SK-N-MC (cell line): ENCODE measurements at regions not wholly inside any gene's neighbourhood (a gene's known extent, or its start where the extent isn't known, plus 50 kb on each side); places are given as distances from the start of the nearest gene placed in this dataset.

Source experiments
- DNase-seq: peaks from one replicate; pipeline ENCODE4 v3.0.0-alpha.2; 2011; ENCODE audit warnings: low read depth, low spot score
- H3K27ac ChIP-seq: fragments of 200-600 bp; sonication (generic); 2 replicates; pipeline ENCODE4 v1.5.1; 2016; ENCODE audit warnings: mixed run types
- H3K36me3 ChIP-seq: fragments of 200-600 bp; sonication (generic); 2 replicates; pipeline ENCODE4 v1.6.1; 2017; ENCODE audit warnings: antibody characterized with exemption, low read length, mixed read lengths; ENCODE audit not compliant: insufficient read depth
- H3K4me3 ChIP-seq: fragments of 200-600 bp; sonication (generic); 2 replicates; pipeline ENCODE4 v1.5.1; 2016
- H3K9ac ChIP-seq: fragments of 200-600 bp; sonication (generic); 2 replicates; pipeline ENCODE4 v1.8.0; 2017; ENCODE audit warnings: mixed run types, mixed read lengths; ENCODE audit not compliant: insufficient read length
- H3K9me3 ChIP-seq: fragments of 200-600 bp; sonication (generic); 2 replicates; pipeline ENCODE4 v1.6.1; 2017; ENCODE audit warnings: low read depth, mild to moderate bottlenecking, antibody characterized with exemption, low read length, moderate library complexity, mixed read lengths
- EZH2 ChIP-seq: fragments of 200-600 bp; sonication (generic); IDR thresholded peaks from one replicate; pipeline ENCODE4 v1.6.1; 2017; ENCODE audit warnings: antibody characterized with exemption
- FOXP2 ChIP-seq: optimal IDR thresholded peaks from 2 replicates; pipeline ENCODE3; 2011; ENCODE audit warnings: mild to moderate bottlenecking, moderate library complexity; ENCODE audit not compliant: insufficient read depth; ENCODE audit errors: extremely low read length, control extremely low read depth
- POLR2AphosphoS5 ChIP-seq: IDR thresholded peaks from 2 replicates; pipeline ENCODE4 v1.6.1; 2012; ENCODE audit warnings: mild to moderate bottlenecking, low read depth, low read length, borderline replicate concordance

DNA sequence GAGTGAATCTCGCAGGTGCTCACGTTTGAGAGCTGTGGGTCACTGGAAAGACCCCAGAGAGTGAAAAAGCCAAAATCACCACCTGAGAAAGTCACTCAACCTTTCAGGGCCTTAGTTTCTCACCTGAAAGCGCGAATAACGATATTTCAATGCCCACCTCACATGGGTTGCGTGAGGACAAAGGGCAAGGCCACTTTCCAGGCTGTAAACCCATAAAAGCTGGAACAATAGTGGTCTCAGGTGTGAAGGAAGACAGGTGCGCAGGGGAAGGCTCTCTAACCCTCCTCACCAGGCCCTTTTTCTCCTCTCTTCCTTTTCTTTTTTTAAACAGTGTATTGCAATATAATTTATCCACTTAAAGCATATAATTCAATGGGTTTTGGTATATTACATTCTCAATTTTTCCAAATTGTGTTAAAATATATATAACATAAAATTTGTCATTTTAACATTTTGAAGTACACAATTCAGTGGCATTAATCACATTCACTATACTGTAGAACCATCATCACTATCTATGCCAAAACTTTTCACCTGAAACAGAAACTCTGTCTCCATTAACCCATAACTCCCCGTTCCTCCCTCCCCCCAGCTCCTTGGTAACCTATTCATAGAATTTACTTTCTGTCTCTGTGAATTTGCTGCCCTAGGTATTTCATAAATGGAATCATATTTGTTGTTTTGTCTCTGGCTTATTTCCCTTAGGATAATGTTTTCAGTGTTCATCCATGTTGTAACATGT, 118.4 kb upstream of the TNR start:
- no peak overlapping the region for H3K27ac ChIP-seq
- DNase-seq = no peak
- H3K4me3 ChIP-seq = no peak overlapping the region
- no peak overlapping the region for H3K9ac ChIP-seq
- no peaks in the 10 kb centered on the region for H3K36me3 ChIP-seq
- TF ChIP-seq POLR2AphosphoS5 = no peak
- TF ChIP-seq EZH2 = no peak
- TF ChIP-seq FOXP2 = no peak
- H3K9me3 ChIP-seq = no peaks in the 10 kb centered on the region

DNA sequence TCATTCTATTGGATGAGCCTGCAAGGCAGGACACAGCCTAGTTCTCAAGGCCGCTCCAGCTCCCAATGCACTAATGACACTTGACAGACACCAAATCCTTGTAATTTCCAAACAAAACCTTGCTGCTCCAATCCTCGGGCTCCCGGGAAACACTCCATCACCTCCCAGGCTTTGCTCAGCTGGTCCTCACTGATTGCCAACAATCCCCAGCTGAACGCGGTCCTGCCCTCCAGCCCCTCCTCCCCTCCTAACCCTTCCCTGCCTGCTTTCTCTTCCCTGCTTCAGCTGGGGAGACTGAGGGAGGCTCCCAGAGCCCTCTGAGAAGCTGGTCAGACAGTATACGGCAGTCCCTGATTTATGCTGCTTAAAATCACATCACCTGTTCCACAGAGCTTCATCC, 114.4 kb upstream of the TNR start:
- Histone ChIP-seq H3K9ac (no peak overlapping the region), H3K27ac (no peak overlapping the region), H3K36me3 (no peaks in the 10 kb centered on the region), H3K9me3 (no peaks in the 10 kb centered on the region), H3K4me3 (no peak overlapping the region)
- DNase-seq = no peak
- TF ChIP-seq POLR2AphosphoS5 (no peak), FOXP2 (no peak), EZH2 (no peak)

DNA sequence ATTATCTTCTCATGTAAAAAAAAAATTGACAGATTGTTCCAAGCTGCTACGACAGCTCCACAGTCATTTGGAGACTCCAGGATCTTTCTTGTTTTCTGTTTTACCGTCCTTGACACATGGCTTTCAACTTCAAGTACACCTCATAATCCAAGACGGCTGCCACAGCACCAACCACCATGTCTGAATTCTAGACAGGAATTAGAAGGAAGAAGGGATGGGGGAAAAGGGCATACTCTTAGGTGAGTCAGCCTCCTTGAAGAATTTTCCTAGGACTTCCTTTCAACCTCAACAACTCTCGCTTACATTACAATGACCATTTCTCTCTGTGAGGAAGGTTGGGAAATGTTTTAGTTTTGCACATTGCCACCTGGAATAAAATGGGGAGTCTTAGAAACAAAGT, 110.3 kb upstream of the TNR start:
- H3K9me3 ChIP-seq = no peaks in the 10 kb centered on the region
- no peak for DNase-seq
- H3K9ac ChIP-seq = no peak overlapping the region
- TF ChIP-seq POLR2AphosphoS5 = no peak
- TF ChIP-seq EZH2 = no peak
- TF ChIP-seq FOXP2 = no peak
- no peaks in the 10 kb centered on the region for H3K36me3 ChIP-seq
- H3K27ac ChIP-seq = no peak overlapping the region
- no peak overlapping the region for H3K4me3 ChIP-seq

DNA sequence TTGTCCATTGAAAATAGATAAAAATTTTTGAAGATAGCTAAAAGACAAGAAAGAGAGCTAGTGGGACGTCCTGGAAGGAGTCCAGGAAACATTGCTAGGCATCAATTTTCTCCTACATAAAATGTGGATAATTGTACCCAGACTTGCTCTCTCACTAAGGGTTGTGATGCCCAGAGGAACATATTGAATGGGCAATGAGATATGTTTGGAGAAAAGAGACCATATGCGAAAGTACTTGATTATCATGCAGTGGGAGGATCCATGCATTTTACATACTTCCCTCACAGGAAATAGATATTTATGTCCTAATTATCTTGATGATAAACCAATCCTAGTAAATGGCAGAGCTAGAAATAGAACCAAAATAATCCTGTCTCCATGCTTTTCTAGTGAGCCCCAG, 108.4 kb upstream of the TNR start:
- TF ChIP-seq POLR2AphosphoS5 = no peak; the same call in 1 of the 2 replicates
- no peak for TF ChIP-seq FOXP2
- no peak for TF ChIP-seq EZH2
- Histone ChIP-seq H3K4me3 (no peak overlapping the region), H3K9me3 (no peaks in the 10 kb centered on the region), H3K36me3 (no peaks in the 10 kb centered on the region), H3K9ac (no peak overlapping the region), H3K27ac (peak overlapping the region; percentile 62; the same call in 1 of the 2 replicates)
- peak; percentile 52 for DNase-seq

DNA sequence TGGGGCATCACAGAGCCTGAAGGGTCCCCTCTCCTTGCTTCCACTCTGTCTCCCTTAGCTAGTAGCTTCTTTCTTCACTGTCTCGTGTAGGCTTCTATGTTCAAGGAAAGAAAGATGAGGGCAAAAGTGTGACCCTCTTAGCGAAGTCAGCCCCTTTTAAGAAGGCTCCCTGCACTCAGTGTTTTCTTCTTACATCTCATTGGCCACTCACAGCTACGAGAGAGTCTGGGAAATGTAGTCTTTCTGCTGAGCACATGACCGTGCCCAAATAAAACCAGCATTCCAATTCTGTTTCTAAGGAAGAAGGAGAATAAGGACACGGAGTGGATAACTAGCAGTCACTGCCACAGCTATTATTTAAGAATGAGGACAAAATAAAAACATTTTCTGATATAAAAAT, 104.9 kb upstream of the TNR start:
- Histone ChIP-seq H3K9ac (no peak overlapping the region), H3K27ac (no peak overlapping the region), H3K4me3 (no peak overlapping the region), H3K36me3 (no peaks in the 10 kb centered on the region), H3K9me3 (no peaks in the 10 kb centered on the region)
- no peak for TF ChIP-seq EZH2
- TF ChIP-seq POLR2AphosphoS5 = no peak
- TF ChIP-seq FOXP2 = no peak
- no peak for DNase-seq

DNA sequence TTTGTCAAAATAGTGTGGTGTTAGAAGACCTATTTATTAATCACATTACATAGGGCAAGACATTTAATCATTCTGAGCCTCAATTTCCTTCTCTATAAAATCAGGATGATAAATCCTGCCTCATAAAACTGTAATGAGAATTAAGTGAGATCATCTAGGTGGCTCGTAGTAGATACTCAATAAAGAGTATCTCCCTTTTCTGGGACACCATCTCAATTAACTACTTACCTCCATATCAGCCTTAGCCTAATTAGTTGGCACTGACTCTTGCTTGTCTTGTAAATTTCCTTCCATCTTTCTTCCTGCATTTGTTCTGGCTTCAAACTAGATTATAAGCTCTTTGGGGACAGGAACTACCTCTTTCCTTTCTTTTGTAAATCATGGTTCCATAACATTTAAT, 102.6 kb upstream of the TNR start:
- H3K9ac ChIP-seq = no peak overlapping the region

DNA sequence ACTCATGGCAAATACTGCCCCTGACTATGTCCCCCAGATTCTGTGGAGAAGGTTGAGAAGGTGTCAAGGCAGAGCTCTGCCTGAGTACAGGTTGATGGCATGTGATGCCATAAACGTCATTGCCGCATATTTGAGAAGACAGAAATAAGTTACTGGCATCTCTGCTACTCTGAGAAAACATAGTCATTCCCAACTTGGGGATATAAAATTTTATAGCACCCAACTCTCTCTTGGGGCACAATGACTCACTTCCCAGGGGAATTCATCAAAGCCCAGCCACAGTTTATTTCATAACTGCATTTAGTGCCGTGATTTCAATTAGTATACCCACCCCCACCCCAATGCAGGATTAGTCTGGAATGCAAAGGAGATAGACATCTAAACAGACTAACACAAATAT, 101.9 kb upstream of the TNR start:
- TF ChIP-seq POLR2AphosphoS5 (no peak), EZH2 (no peak), FOXP2 (no peak)
- DNase-seq = no peak
- Histone ChIP-seq H3K4me3 (no peak overlapping the region), H3K9ac (no peak overlapping the region), H3K36me3 (no peaks in the 10 kb centered on the region), H3K27ac (no peak overlapping the region), H3K9me3 (no peaks in the 10 kb centered on the region)

More for the DNA sequence above, 102.6 kb upstream of the TNR start:
- no peak for DNase-seq
- Histone ChIP-seq H3K27ac (no peak overlapping the region), H3K9me3 (no peaks in the 10 kb centered on the region), H3K4me3 (no peak overlapping the region), H3K36me3 (no peaks in the 10 kb centered on the region)
- TF ChIP-seq POLR2AphosphoS5 (no peak), EZH2 (no peak), FOXP2 (no peak)

DNA sequence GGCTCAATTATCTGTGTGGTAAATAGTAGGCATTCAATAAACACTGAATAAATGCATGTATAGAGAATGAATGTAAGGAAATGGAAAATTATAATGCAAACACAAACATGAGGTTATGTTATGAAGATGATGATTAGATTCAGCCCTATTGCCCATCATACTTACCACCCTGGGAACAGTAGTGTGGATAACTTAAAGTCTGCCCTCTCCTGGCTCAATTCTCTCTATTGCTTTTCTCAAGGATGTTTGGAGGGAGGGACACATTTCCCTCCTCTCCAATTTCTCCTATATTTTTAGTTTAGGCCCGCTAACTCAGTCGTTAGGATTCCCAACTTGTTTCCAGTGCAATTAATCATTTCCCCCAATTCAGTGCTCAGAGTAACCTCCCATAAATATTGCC, 101.5 kb upstream of the TNR start:
- DNase-seq = no peak
- TF ChIP-seq POLR2AphosphoS5 (no peak), EZH2 (no peak), FOXP2 (no peak)
- no peaks in the 10 kb centered on the region for H3K36me3 ChIP-seq

DNA sequence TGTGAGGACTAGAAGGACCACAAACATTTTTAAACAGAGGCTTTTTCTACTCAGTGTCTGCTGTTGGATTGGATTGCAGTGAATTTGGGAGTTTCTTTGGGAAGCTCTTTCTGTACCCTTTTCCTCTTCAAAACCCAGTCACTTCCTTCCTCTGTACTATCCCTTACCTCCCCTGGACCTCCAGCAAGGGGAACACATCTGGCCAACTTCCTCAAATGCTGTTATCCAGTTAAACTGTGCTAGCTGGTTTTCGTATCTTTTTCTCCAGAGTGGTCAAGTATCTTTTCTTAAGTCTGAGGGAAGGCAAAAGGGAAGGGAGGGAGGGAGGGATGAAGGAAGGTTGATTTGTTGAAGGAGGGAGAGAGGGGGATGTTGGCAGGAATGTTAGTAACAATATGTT, 99.2 kb upstream of the TNR start:
- Histone ChIP-seq H3K9me3 (no peaks in the 10 kb centered on the region), H3K4me3 (no peak overlapping the region; the same call in 1 of the 2 replicates), H3K9ac (no peak overlapping the region), H3K36me3 (no peaks in the 10 kb centered on the region), H3K27ac (peak overlapping the region; percentile 88)
- no peak for DNase-seq
- TF ChIP-seq POLR2AphosphoS5 = no peak
- no peak for TF ChIP-seq EZH2
- no peak for TF ChIP-seq FOXP2

More for the DNA sequence above, 101.5 kb upstream of the TNR start:
- no peak overlapping the region for H3K27ac ChIP-seq
- H3K4me3 ChIP-seq = no peak overlapping the region
- H3K9me3 ChIP-seq = no peaks in the 10 kb centered on the region
- no peak overlapping the region for H3K9ac ChIP-seq
